K562 (cell line): ENCODE measurements at regions not wholly inside any gene's neighbourhood (a gene's known extent, or its start where the extent isn't known, plus 50 kb on each side); places are given as distances from the start of the nearest gene placed in this dataset.

ENCODE experiments used
- ATF3 ChIP-seq, 2 experiments: fragments of 450-650 bp in 1 of 2; sonication (generic) in 1 of 2; formaldehyde crosslinking in 1 of 2; IDR thresholded peaks in 1 of 2; conservative IDR thresholded peaks in 1 of 2; 2 replicates each; pipeline versions ENCODE4 v1.6.1 to v1.8.1; 2016 to 2023; ENCODE audit warnings: mild to moderate bottlenecking in 2 of 2, moderate library complexity in 2 of 2, inconsistent platforms in 1 of 2, missing genetic modification reagents in 1 of 2
- CTCF ChIP-seq, 3 experiments: IDR thresholded peaks in 2 of 3; conservative IDR thresholded peaks in 1 of 3; 2 replicates each; pipeline ENCODE4 v1.5.1; 2011 to 2012; ENCODE audit warnings: low read length in 3 of 3, mild to moderate bottlenecking in 3 of 3, control low read depth in 2 of 3, improper control_type of control experiment in 1 of 3, inconsistent platforms in 1 of 3, low read depth in 1 of 3, mixed read lengths in 1 of 3, moderate library complexity in 1 of 3; ENCODE audit not compliant: insufficient read depth in 2 of 3
- E2F3 ChIP-seq: fragments of 250-450 bp; sonication (Bioruptor Pico); IDR thresholded peaks from 2 replicates; pipeline ENCODE4 v1.4.0; 2020; ENCODE audit warnings: mild to moderate bottlenecking
- EGR1 ChIP-seq: fragments of 450-650 bp; conservative IDR thresholded peaks from 2 replicates; pipeline ENCODE4 v1.6.1; 2017; ENCODE audit warnings: mild to moderate bottlenecking
- GTF2F1 ChIP-seq: IDR thresholded peaks from 2 replicates; pipeline ENCODE4 v1.6.1; 2011; ENCODE audit warnings: low read depth, low read length, improper control_type of control experiment
- KDM5B ChIP-seq: fragments of 200-600 bp; sonication (generic); IDR thresholded peaks from 2 replicates; pipeline ENCODE4 v1.6.1; 2012; ENCODE audit warnings: low read depth, mild to moderate bottlenecking, moderate library complexity, low read length, control low read depth, inconsistent platforms; ENCODE audit not compliant: insufficient replicate concordance
- NFIC ChIP-seq: fragments of 450-650 bp; IDR thresholded peaks from 2 replicates; pipeline ENCODE4 v1.6.1; 2017; ENCODE audit warnings: mild to moderate bottlenecking, inconsistent platforms
- SP1 ChIP-seq: sonication (generic); formaldehyde crosslinking; IDR thresholded peaks from 2 replicates; pipeline ENCODE4 v1.8.1; 2022; ENCODE audit warnings: mild to moderate bottlenecking, missing genetic modification reagents
- SREBF2 ChIP-seq: sonication (generic); formaldehyde crosslinking; IDR thresholded peaks from 2 replicates; pipeline ENCODE4 v1.4.0; 2020; ENCODE audit warnings: mild to moderate bottlenecking, missing genetic modification reagents
- ZNF175 ChIP-seq: fragments of 200-800 bp; sonication (Bioruptor generic); IDR thresholded peaks from 2 replicates; pipeline ENCODE4 v1.6.1; 2016; ENCODE audit warnings: low read depth, mild to moderate bottlenecking, missing genetic modification characterization, missing compliant biosample characterization
- ZNF449 ChIP-seq: fragments of 250-450 bp; sonication (Bioruptor Pico); IDR thresholded peaks from 2 replicates; pipeline ENCODE4 v1.8.0; 2022; ENCODE audit warnings: moderate library complexity, mild to moderate bottlenecking, inconsistent platforms
- ZNF583 ChIP-seq: fragments of 250-450 bp; sonication (Bioruptor Pico); IDR thresholded peaks from 2 replicates; pipeline ENCODE4 v1.4.0; 2020

- no peak for TF ChIP-seq ATF3 (IDR thresholded peaks at IDR 0.05)
- no peak for TF ChIP-seq ATF3 (CRISPR knock-in tag; conservative IDR thresholded peaks at IDR 0.05)
- TF ChIP-seq ZNF175 (CRISPR knock-in tag): no peak
- TF ChIP-seq CTCF (IDR thresholded peaks at IDR 0.05 in 2 of 3, conservative IDR thresholded peaks at IDR 0.05 in 1 of 3; ENCODE audit: insufficient read depth in 2 of 3, low read depth in 1 of 3, low read length in 3 of 3): no peak
- TF ChIP-seq ZNF449 (CRISPR knock-in tag): no peak
- no peak for TF ChIP-seq SP1 (CRISPR knock-in tag)
- TF ChIP-seq NFIC: no peak
- TF ChIP-seq KDM5B: no peak
- no peak for TF ChIP-seq ZNF583 (CRISPR knock-in tag)
- TF ChIP-seq GTF2F1: no peak
- TF ChIP-seq SREBF2 (CRISPR knock-in tag): no peak
- TF ChIP-seq E2F3 (CRISPR knock-in tag): no peak
- no peak for TF ChIP-seq EGR1
Measured at GRCh38 chr5:90055831-90056328, 353.7 kb downstream of the CETN3 start.
